Renal cortical epithelial cell (primary cell): ENCODE measurements at regions not wholly inside any gene's neighbourhood (a gene's known extent, or its start where the extent isn't known, plus 50 kb on each side); places are given as distances from the start of the nearest gene placed in this dataset.

Experiments
- DNase-seq: peaks from one replicate; pipeline ENCODE4 v3.0.0-alpha.2; 2011; ENCODE audit warnings: low read depth

- DNase-seq, result no peak
These were observed 825.6 kb downstream of the TBC1D22A start for GRCh38 chr22:47587861-47588577.

- DNase-seq, result no peak
These were observed 824.9 kb downstream of the TBC1D22A start for GRCh38 chr22:47587361-47587760.

- no peak for DNase-seq
These were observed 824.5 kb downstream of the TBC1D22A start for GRCh38 chr22:47586946-47587345.

- no peak for DNase-seq
These were observed 823.6 kb downstream of the TBC1D22A start for GRCh38 chr22:47586038-47586437.

GRCh38 chr22:47583959-47584562, 821.6 kb downstream of the TBC1D22A start:
- DNase-seq, result no peak

GRCh38 chr22:47582067-47582466, 819.6 kb downstream of the TBC1D22A start:
- DNase-seq, result no peak

GRCh38 chr22:47580121-47580520, 817.7 kb downstream of the TBC1D22A start:
- DNase-seq, result no peak

GRCh38 chr22:47576908-47577307, 814.5 kb downstream of the TBC1D22A start:
- no peak for DNase-seq

- no peak for DNase-seq
These were observed 812.8 kb downstream of the TBC1D22A start for GRCh38 chr22:47575291-47575690.

GRCh38 chr22:47574556-47574955, 812.1 kb downstream of the TBC1D22A start:
- DNase-seq, result no peak

- no peak for DNase-seq
These were observed 810.7 kb downstream of the TBC1D22A start for GRCh38 chr22:47573141-47573540.

- DNase-seq, result no peak
These were observed 810.0 kb downstream of the TBC1D22A start for GRCh38 chr22:47572443-47572842.

GRCh38 chr22:47571616-47572015, 809.2 kb downstream of the TBC1D22A start:
- DNase-seq, result no peak

GRCh38 chr22:47570851-47571250, 808.4 kb downstream of the TBC1D22A start:
- DNase-seq, result no peak

- no peak for DNase-seq
These were observed 807.8 kb downstream of the TBC1D22A start for GRCh38 chr22:47570300-47570685.

- DNase-seq, result no peak
These were observed 807.2 kb downstream of the TBC1D22A start for GRCh38 chr22:47569389-47570299.

- DNase-seq, result no peak
These were observed 806.2 kb downstream of the TBC1D22A start for GRCh38 chr22:47568700-47569099.

- DNase-seq, result no peak
These were observed 805.0 kb downstream of the TBC1D22A start for GRCh38 chr22:47567126-47568090.

- no peak for DNase-seq
These were observed 804.0 kb downstream of the TBC1D22A start for GRCh38 chr22:47566491-47566890.

GRCh38 chr22:47565607-47566006, 803.2 kb downstream of the TBC1D22A start:
- no peak for DNase-seq

GRCh38 chr22:47564651-47565434, 802.4 kb downstream of the TBC1D22A start:
- DNase-seq, result no peak
